GM12878 (cell line): ENCODE measurements at regions not wholly inside any gene's neighbourhood (a gene's known extent, or its start where the extent isn't known, plus 50 kb on each side); places are given as distances from the start of the nearest gene placed in this dataset.
"Not testable (repeated sequence)": the region's sequence is repeated elsewhere in the genome, so short reads cannot be mapped to it uniquely, and the experiment has no call there.

Experiments used
- ATAC-seq: fragments of 200-7000 bp; cut with Tn5 transposase; 3 replicates; pipeline ENCODE4 v1.9.1; 2020; ENCODE audit warnings: mild to moderate bottlenecking, moderate library complexity
- BruUV-seq: library from RNA; stranded (reverse); fragments of 400-500 nt; replicated peaks from 2 replicates; lab custom pipeline; 2021; lab: Mats Ljungman, UMichigan
- CTCF ChIA-PET: fragments of 300-600 bp; sonication (Branson Sonifier 250); formaldehyde crosslinking; extraction: SDS; loops from one replicate; lab custom pipeline; 2021; ENCODE audit warnings: inconsistent platforms; lab: Yijun Ruan, JAX
- POLR2A ChIA-PET: fragments of 350-600 bp; formaldehyde crosslinking; extraction: SDS; loops from one replicate; lab custom pipeline; 2021; ENCODE audit warnings: inconsistent platforms; lab: Charles Lee
- RAD21 ChIA-PET: fragments of 300-600 bp; sonication (Branson Sonifier 250); formaldehyde crosslinking; loops from one replicate; lab custom pipeline; 2023; ENCODE audit warnings: antibody characterized with exemption; ENCODE audit not compliant: unreplicated experiment; lab: Charles Lee
- SMC1A ChIA-PET: fragments of 300-600 bp; sonication (Branson Sonifier 250); formaldehyde crosslinking; loops from one replicate; lab custom pipeline; 2023; ENCODE audit not compliant: unreplicated experiment, uncharacterized antibody; lab: Charles Lee
- DNase-seq: peaks from one replicate; pipeline ENCODE4 v3.0.0-alpha.2; 2011; ENCODE audit warnings: low read depth, low spot score
- FAIRE-seq: peaks from 3 replicates; lab custom pipeline; 2011; peaks lifted over from hg19 to GRCh38; lab: Jason Lieb, UNC
- H2AFZ ChIP-seq: 2 replicates; pipeline ENCODE4 v1.6.0; 2011; ENCODE audit warnings: low read depth, low read length, control low read depth; ENCODE audit not compliant: control insufficient read depth
- H3K27ac ChIP-seq: 2 replicates; pipeline ENCODE4 v1.5.1; 2011; ENCODE audit warnings: control low read depth; ENCODE audit not compliant: control insufficient read depth, insufficient read depth
- H3K27me3 ChIP-seq, 2 experiments: replicated peaks in 1 of 2; 2 replicates each; pipeline versions ENCODE4 v1.6.0 to v1.6.1; 2011; ENCODE audit warnings: low read length in 1 of 2; ENCODE audit not compliant: control insufficient read depth in 2 of 2, insufficient read depth in 2 of 2
- H3K36me3 ChIP-seq, 2 experiments: 2 replicates each; pipeline ENCODE4 v1.5.1; 2011; ENCODE audit warnings: low read length in 1 of 2; ENCODE audit not compliant: control insufficient read depth in 2 of 2, insufficient read depth in 2 of 2
- H3K4me1 ChIP-seq: 2 replicates; pipeline ENCODE4 v1.6.1; 2011; ENCODE audit warnings: mild to moderate bottlenecking, low read length, moderate library complexity, mixed read lengths; ENCODE audit not compliant: control insufficient read depth, insufficient read depth
- H3K4me2 ChIP-seq: 2 replicates; pipeline ENCODE4 v1.6.0; 2011; ENCODE audit warnings: control low read depth; ENCODE audit not compliant: control insufficient read depth, insufficient read depth
- H3K4me3 ChIP-seq: fragments of 200-600 bp; sonication (generic); 2 replicates; pipeline ENCODE4 v1.5.1; 2016
- H3K79me2 ChIP-seq: 2 replicates; pipeline ENCODE4 v1.6.0; 2011; ENCODE audit warnings: low read length; ENCODE audit not compliant: control insufficient read depth, insufficient read depth
- H3K9ac ChIP-seq: 2 replicates; pipeline ENCODE4 v1.8.0; 2011; ENCODE audit warnings: low read length, control low read depth, mixed read lengths; ENCODE audit not compliant: control insufficient read depth, insufficient read depth
- H3K9me3 ChIP-seq: replicated peaks from 3 replicates; pipeline ENCODE4 v1.5.1; 2011; ENCODE audit warnings: mild to moderate bottlenecking, low read length; ENCODE audit not compliant: control insufficient read depth, insufficient read depth
- H4K20me1 ChIP-seq: 2 replicates; pipeline ENCODE4 v1.6.0; 2011; ENCODE audit not compliant: control insufficient read depth, insufficient read depth
- CTCF ChIP-seq, 3 experiments: IDR thresholded peaks in 2 of 3; conservative IDR thresholded peaks in 1 of 3; 2 replicates each; pipeline ENCODE4 v1.5.1; 2011; ENCODE audit warnings: low read depth in 3 of 3, low read length in 3 of 3, mild to moderate bottlenecking in 3 of 3, control low read depth in 2 of 3, moderate library complexity in 2 of 3, inconsistent platforms in 1 of 3, mixed read lengths in 1 of 3; ENCODE audit not compliant: control insufficient read depth in 2 of 3, insufficient read depth in 1 of 3; ENCODE audit errors: extremely low read depth in 1 of 3
- EP300 ChIP-seq, 2 experiments: fragments of 150-350 bp in 1 of 2; IDR thresholded peaks; 2 replicates each; pipeline ENCODE4 v1.6.1; 2011 to 2012; ENCODE audit warnings: low read depth in 2 of 2, low read length in 2 of 2, borderline replicate concordance in 1 of 2, improper control_type of control experiment in 1 of 2, inconsistent platforms in 1 of 2; ENCODE audit not compliant: control insufficient read depth in 1 of 2
- MYC ChIP-seq: IDR thresholded peaks from 2 replicates; pipeline ENCODE4 v1.6.1; 2011; ENCODE audit warnings: mild to moderate bottlenecking, low read length, moderate library complexity, inconsistent platforms; ENCODE audit not compliant: insufficient read depth, insufficient replicate concordance, insufficient read length, severe bottlenecking
- REST ChIP-seq: IDR thresholded peaks from 2 replicates; pipeline ENCODE4 v1.6.1; 2012; ENCODE audit warnings: mild to moderate bottlenecking, low read depth, low read length
- SUZ12 ChIP-seq: fragments of 200-600 bp; sonication (generic); IDR thresholded peaks from one replicate; pipeline ENCODE4 v1.6.1; 2018; ENCODE audit warnings: antibody characterized with exemption, mild to moderate bottlenecking; ENCODE audit not compliant: unreplicated experiment
- ZSCAN29 ChIP-seq: fragments of 450-650 bp; IDR thresholded peaks from 2 replicates; pipeline ENCODE4 v1.6.1; 2017; ENCODE audit warnings: mild to moderate bottlenecking, moderate library complexity
- WGBS: methylation state at CpG from one replicate; pipeline ENCODE4 v1.1.6; 2016; ENCODE audit warnings: low lambda C conversion rate; ENCODE audit not compliant: insufficient replicate concordance, insufficient coverage; ENCODE audit errors: missing lambda C conversion rate; 5-methylcytosine and 5-hydroxymethylcytosine counted together
- in situ Hi-C: fragments of 300-500 bp; cut with MboI; formaldehyde crosslinking; loops from 9 replicates; pipeline ENCODE4 v1.14.3; 2018; ENCODE audit warnings: mixed read lengths
- intact Hi-C: fragments of 100-400 bp; cut with micrococcal nuclease; formaldehyde crosslinking; loops from one replicate; pipeline ENCODE4 v1.14.2; 2022; ENCODE audit not compliant: unreplicated experiment

DNA sequence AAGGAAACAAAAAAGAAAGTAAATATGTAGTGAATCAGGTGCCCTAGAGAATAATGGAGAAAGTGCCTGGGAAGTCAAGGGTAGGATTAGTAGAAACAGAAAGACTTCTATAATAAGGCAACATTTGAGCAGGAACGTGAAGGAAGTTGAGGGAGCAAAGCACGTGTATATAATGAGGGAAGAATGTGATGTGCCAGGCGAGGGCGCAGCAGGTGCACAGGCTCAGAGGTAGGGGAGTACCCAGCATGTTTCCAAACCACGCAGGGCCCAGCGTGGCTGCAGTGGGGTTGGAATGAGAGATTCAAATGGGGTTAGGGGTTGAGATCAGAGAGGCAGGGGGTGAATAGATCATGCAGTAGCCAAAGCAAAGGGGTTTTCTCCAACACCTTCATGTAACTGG is 91.9 kb upstream of the VGLL4 start:
- no peaks in the 10 kb centered on the region; a peak in 1 of 4 replicates for H3K27me3 ChIP-seq
- no peaks in the 10 kb centered on the region for H3K9me3 ChIP-seq
- no peak overlapping the region for H3K27ac ChIP-seq
- RAD21 ChIA-PET: interaction anchor here (1.0 kb wide), 1 partner anchor 15 kb away, joined by 3 read pairs; no protein-coding TSS in a partner anchor
- no TSS peak for BruUV-seq
- TF ChIP-seq CTCF (IDR thresholded peaks at IDR 0.05 in 2 of 3, conservative IDR thresholded peaks at IDR 0.05 in 1 of 3; ENCODE audit: control insufficient read depth in 2 of 3, extremely low read depth in 1 of 3, insufficient read depth in 1 of 3, low read depth in 3 of 3, low read length in 3 of 3): peak in 1 of 3 experiments; percentile 28; a peak in 2 of 6 replicates
- no peak for TF ChIP-seq REST
- no peak for TF ChIP-seq EP300 (IDR thresholded peaks at IDR 0.05; ENCODE audit: borderline replicate concordance in 1 of 2, control insufficient read depth in 1 of 2, low read depth in 2 of 2, low read length in 2 of 2)
- no peak for TF ChIP-seq SUZ12
- TF ChIP-seq ZSCAN29: no peak
- no peak for TF ChIP-seq MYC
- DNase-seq: no peak
- POLR2A ChIA-PET: interaction anchor here (0.6 kb wide), 1 partner anchor 12 kb away, joined by 3 read pairs; no protein-coding TSS in a partner anchor
- FAIRE-seq: no peak
- SMC1A ChIA-PET: no interaction called here
- in situ Hi-C loops (no loop called here), intact Hi-C loops (no loop called here)
- no peaks in the 10 kb centered on the region for H4K20me1 ChIP-seq
- WGBS: 44% methylated on average over 6 of the region's 6 CpGs
- ATAC-seq: peak; percentile 47; the same call in 2 of the 3 replicates
- no peak overlapping the region for H3K4me3 ChIP-seq
- no peaks in the 10 kb centered on the region for H3K79me2 ChIP-seq
- H2AFZ ChIP-seq: no peak overlapping the region
- H3K4me2 ChIP-seq: no peak overlapping the region
- no peak overlapping the region for H3K9ac ChIP-seq
- CTCF ChIA-PET: no interaction called here
- H3K4me1 ChIP-seq: no peaks in the 10 kb centered on the region
- no peaks in the 10 kb centered on the region for H3K36me3 ChIP-seq

DNA sequence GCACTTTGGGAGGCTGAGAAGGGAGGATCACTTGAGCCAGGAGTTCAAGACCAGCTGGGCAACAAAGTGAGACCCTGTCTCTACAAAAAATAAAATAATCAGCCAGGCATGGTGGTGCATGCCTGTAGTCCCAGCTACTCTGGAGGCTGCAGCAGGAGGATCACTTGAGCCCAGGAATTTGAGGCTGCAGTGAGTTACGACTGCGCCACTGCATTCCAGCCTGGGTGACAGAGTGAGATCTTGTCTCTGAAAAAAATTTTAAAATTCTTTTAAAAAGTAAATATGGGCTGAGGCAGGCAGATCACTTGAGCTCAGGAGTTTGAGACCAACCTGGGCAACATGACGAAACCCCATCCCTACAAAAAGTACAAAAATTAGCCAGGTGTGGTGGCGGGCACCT is 91.4 kb upstream of the VGLL4 start:
- not testable (repeated sequence) for BruUV-seq, H2AFZ ChIP-seq

More for the DNA sequence above, 91.4 kb upstream of the VGLL4 start:
- 67% methylated on average over 4 of the region's 4 CpGs for WGBS
- H3K4me3 ChIP-seq, ATAC-seq, H3K36me3 ChIP-seq, H3K79me2 ChIP-seq, RAD21 ChIA-PET, FAIRE-seq, H4K20me1 ChIP-seq, H3K27me3 ChIP-seq, H3K4me2 ChIP-seq, DNase-seq, intact Hi-C loops, H3K4me1 ChIP-seq, H3K9ac ChIP-seq, SMC1A ChIA-PET, H3K27ac ChIP-seq, H3K9me3 ChIP-seq, in situ Hi-C loops: not testable (repeated sequence)
- POLR2A ChIA-PET: interaction anchor here (0.6 kb wide), 1 partner anchor 12 kb away, joined by 3 read pairs; no protein-coding TSS in a partner anchor
- CTCF ChIA-PET: interaction anchor here (1.1 kb wide), 1 partner anchor 19 kb away, joined by 3 read pairs; no protein-coding TSS in a partner anchor
